Ureter (tissue), 1 donor: ENCODE measurements at regions not wholly inside any gene's neighbourhood (a gene's known extent, or its start where the extent isn't known, plus 50 kb on each side); places are given as distances from the start of the nearest gene placed in this dataset.

Source experiments
- DNase-seq: peaks from one replicate; pipeline ENCODE4 v3.0.0-alpha.2; 2020; ENCODE audit warnings: low spot score
- donor health status: DM: yes; HTN: yes; CAD: no.

- DNase-seq, result no peak
Observed at GRCh38 chr22:48569476-48570233, 1258.0 kb downstream of the BRD1 start.

- no peak for DNase-seq
Observed at GRCh38 chr22:48568736-48569330, 1258.8 kb downstream of the BRD1 start.

- no peak for DNase-seq
Observed at GRCh38 chr22:48567213-48567975, 1260.3 kb downstream of the BRD1 start.

GRCh38 chr22:48566741-48567140 lies 1260.9 kb downstream of the BRD1 start:
- no peak for DNase-seq

- DNase-seq, result no peak
Observed at GRCh38 chr22:48565901-48566501, 1261.7 kb downstream of the BRD1 start.

GRCh38 chr22:48564995-48565394 lies 1262.7 kb downstream of the BRD1 start:
- DNase-seq, result no peak

- DNase-seq, result no peak
Observed at GRCh38 chr22:48563966-48564330, 1263.7 kb downstream of the BRD1 start.

- no peak for DNase-seq
Observed at GRCh38 chr22:48563118-48563965, 1264.3 kb downstream of the BRD1 start.

GRCh38 chr22:48561676-48562075 lies 1266.0 kb downstream of the BRD1 start:
- no peak for DNase-seq

GRCh38 chr22:48560836-48561235 lies 1266.8 kb downstream of the BRD1 start:
- DNase-seq, result no peak

- no peak for DNase-seq
Observed at GRCh38 chr22:48560389-48560751, 1267.3 kb downstream of the BRD1 start.

GRCh38 chr22:48559647-48560388 lies 1267.9 kb downstream of the BRD1 start:
- DNase-seq, result no peak

- DNase-seq, result no peak
Observed at GRCh38 chr22:48558606-48559402, 1268.9 kb downstream of the BRD1 start.

GRCh38 chr22:48558016-48558415 lies 1269.7 kb downstream of the BRD1 start:
- no peak for DNase-seq

- DNase-seq, result no peak
Observed at GRCh38 chr22:48557473-48557872, 1270.2 kb downstream of the BRD1 start.

- DNase-seq, result no peak
Observed at GRCh38 chr22:48556751-48557150, 1270.9 kb downstream of the BRD1 start.

GRCh38 chr22:48556222-48556621 lies 1271.5 kb downstream of the BRD1 start:
- no peak for DNase-seq

GRCh38 chr22:48555606-48556005 lies 1272.1 kb downstream of the BRD1 start:
- no peak for DNase-seq

GRCh38 chr22:48554893-48555572 lies 1272.6 kb downstream of the BRD1 start:
- no peak for DNase-seq
